ENCODE measurements at regions not wholly inside any gene's neighbourhood (a gene's known extent, or its start where the extent isn't known, plus 50 kb on each side); places are given as distances from the start of the nearest gene placed in this dataset.

DNA sequence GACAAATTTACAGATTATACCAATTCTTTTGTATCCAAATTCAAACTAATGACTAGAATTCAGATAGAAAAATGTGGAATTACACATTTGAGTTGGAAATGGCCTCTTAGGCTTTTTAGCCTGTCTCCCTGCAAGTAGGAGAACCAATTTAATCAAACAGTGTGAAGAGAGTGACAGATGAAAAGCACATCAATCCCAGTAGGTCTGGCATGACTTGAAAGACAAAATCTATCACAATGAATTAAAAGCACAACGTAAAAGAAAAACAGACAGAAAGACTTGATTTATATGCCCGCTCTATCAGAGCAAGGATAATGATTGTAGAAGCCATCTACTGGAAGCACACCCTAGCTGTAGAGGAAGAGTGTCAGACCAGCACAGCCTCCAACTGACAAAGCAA is 1084.4 kb upstream of the SPRY2 start:
- TF ChIP-seq, protein P1, sequence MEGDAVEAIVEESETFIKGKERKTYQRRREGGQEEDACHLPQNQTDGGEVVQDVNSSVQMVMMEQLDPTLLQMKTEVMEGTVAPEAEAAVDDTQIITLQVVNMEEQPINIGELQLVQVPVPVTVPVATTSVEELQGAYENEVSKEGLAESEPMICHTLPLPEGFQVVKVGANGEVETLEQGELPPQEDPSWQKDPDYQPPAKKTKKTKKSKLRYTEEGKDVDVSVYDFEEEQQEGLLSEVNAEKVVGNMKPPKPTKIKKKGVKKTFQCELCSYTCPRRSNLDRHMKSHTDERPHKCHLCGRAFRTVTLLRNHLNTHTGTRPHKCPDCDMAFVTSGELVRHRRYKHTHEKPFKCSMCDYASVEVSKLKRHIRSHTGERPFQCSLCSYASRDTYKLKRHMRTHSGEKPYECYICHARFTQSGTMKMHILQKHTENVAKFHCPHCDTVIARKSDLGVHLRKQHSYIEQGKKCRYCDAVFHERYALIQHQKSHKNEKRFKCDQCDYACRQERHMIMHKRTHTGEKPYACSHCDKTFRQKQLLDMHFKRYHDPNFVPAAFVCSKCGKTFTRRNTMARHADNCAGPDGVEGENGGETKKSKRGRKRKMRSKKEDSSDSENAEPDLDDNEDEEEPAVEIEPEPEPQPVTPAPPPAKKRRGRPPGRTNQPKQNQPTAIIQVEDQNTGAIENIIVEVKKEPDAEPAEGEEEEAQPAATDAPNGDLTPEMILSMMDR (IDR thresholded peaks at IDR 0.05) = no peak
- Mint-ChIP-seq H3K9me3 (peaks cover 0 to 6% (median 4%) of the 10 kb centered on the region in 7 donors), H3K4me1 (no peaks in the 10 kb centered on the region), H3K4me3 (no peak overlapping the region), H3K27me3 (ENCODE audit: low read depth in 3 of 3) (no peaks in the 10 kb centered on the region), H3K27ac (no peak overlapping the region), H3K36me3 (no peaks in the 10 kb centered on the region)
- no peaks in the 10 kb centered on the region for H3K79me2 ChIP-seq (ENCODE audit: insufficient read depth, low read length)
- H3K9me3 ChIP-seq (replicated peaks in 1 of 2; ENCODE audit: control insufficient read depth in 1 of 2, insufficient read depth in 1 of 2, low read length in 2 of 2) = peaks cover 0 to 7% of the 10 kb centered on the region in 2 donors
- no peak overlapping the region for H3K4me2 ChIP-seq (replicated peaks; ENCODE audit: extremely low read depth, low read length, poor library complexity, severe bottlenecking)
- no peaks in the 10 kb centered on the region for H3K27me3 ChIP-seq (ENCODE audit: control insufficient read depth in 2 of 2, insufficient read depth in 2 of 2, low read length in 2 of 2)
- no peak overlapping the region for H2AFZ ChIP-seq (ENCODE audit: insufficient read depth, low read depth, low read length, poor library complexity, severe bottlenecking)
- H3K36me3 ChIP-seq (replicated peaks in 1 of 2; ENCODE audit: control insufficient read depth in 1 of 2, insufficient read depth in 2 of 2, low read length in 2 of 2) = no peaks in the 10 kb centered on the region
- intact Hi-C loops (cut with micrococcal nuclease) = no loop called here
- no peaks in the 10 kb centered on the region for H3K4me1 ChIP-seq (ENCODE audit: control insufficient read depth in 1 of 2, insufficient read depth in 2 of 2, low read length in 2 of 2)
- H3K9ac ChIP-seq (ENCODE audit: insufficient read depth, low read length, poor library complexity, severe bottlenecking) = no peak overlapping the region
- DNase-seq = no peak
- no peak overlapping the region for H3K27ac ChIP-seq (ENCODE audit: low read depth in 1 of 2, low read length in 2 of 2)
- WGBS (ENCODE audit: insufficient coverage) = no CpG with 5 or more reads among the region's 2 CpGs
- no peaks in the 10 kb centered on the region for H4K20me1 ChIP-seq (ENCODE audit: insufficient read depth, low read length)
- no peak overlapping the region for H3K4me3 ChIP-seq (replicated peaks in 1 of 3; ENCODE audit: low read depth in 2 of 3, low read length in 3 of 3)

DNA sequence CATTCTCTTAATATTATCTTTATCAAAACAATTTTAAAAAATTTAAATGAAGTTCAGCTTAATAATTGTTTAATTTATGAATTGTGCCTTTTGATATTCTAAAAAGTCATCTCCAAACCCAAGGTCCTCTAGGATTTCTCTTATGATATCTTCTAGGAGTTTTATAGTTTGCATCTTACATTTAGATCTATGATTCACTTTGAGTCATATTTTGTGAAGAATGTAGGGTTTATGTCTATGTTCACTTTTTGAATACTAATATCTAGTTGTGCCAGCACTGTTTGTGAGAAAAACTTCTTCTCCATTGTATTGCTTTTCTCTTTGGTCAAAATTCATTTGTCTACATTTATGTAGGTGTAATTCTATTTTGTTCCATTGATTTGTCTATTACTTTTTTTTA is 1068.4 kb upstream of the SPRY2 start:
- Histone ChIP-seq H3K79me2 (ENCODE audit: insufficient read depth, low read length) (no peaks in the 10 kb centered on the region), H4K20me1 (ENCODE audit: insufficient read depth, low read length) (no peaks in the 10 kb centered on the region), H2AFZ (ENCODE audit: insufficient read depth, low read depth, low read length, poor library complexity, severe bottlenecking) (no peak overlapping the region), H3K36me3 (replicated peaks in 1 of 2; ENCODE audit: control insufficient read depth in 1 of 2, insufficient read depth in 2 of 2, low read length in 2 of 2) (no peaks in the 10 kb centered on the region), H3K4me2 (replicated peaks; ENCODE audit: extremely low read depth, low read length, poor library complexity, severe bottlenecking) (no peak overlapping the region), H3K4me3 (replicated peaks in 1 of 3; ENCODE audit: low read depth in 2 of 3, low read length in 3 of 3) (no peak overlapping the region), H3K4me1 (ENCODE audit: control insufficient read depth in 1 of 2, insufficient read depth in 2 of 2, low read length in 2 of 2) (no peaks in the 10 kb centered on the region), H3K9ac (ENCODE audit: insufficient read depth, low read length, poor library complexity, severe bottlenecking) (no peak overlapping the region), H3K27ac (ENCODE audit: low read depth in 1 of 2, low read length in 2 of 2) (no peak overlapping the region), H3K9me3 (replicated peaks in 1 of 2; ENCODE audit: control insufficient read depth in 1 of 2, insufficient read depth in 1 of 2, low read length in 2 of 2) (peaks cover 0 to 12% of the 10 kb centered on the region in 2 donors), H3K27me3 (ENCODE audit: control insufficient read depth in 2 of 2, insufficient read depth in 2 of 2, low read length in 2 of 2) (no peaks in the 10 kb centered on the region)
- Mint-ChIP-seq H3K4me3 (no peak overlapping the region), H3K4me1 (no peaks in the 10 kb centered on the region), H3K9me3 (peaks cover 0 to 9% (median 3%) of the 10 kb centered on the region in 7 donors), H3K36me3 (no peaks in the 10 kb centered on the region), H3K27me3 (ENCODE audit: low read depth in 3 of 3) (peaks cover 0 to 1% (median 0%) of the 10 kb centered on the region in 3 donors), H3K27ac (no peak overlapping the region)
- intact Hi-C loops (cut with micrococcal nuclease) = no loop called here
- TF ChIP-seq, protein P1 (IDR thresholded peaks at IDR 0.05) = no peak
- no peak for DNase-seq

All from CD14-positive monocyte (primary cell).